ENCODE measurements at regions not wholly inside any gene's neighbourhood (a gene's known extent, or its start where the extent isn't known, plus 50 kb on each side); places are given as distances from the start of the nearest gene placed in this dataset.

- Mint-ChIP-seq H3K4me3 (no peak overlapping the region), H3K27ac (no peak overlapping the region; a peak in 1 of 7 replicates), H3K36me3 (ENCODE audit: insufficient read depth in 1 of 3, low read depth in 3 of 3) (no peaks in the 10 kb centered on the region; a peak in 1 of 7 replicates), H3K9me3 (no peaks in the 10 kb centered on the region), H3K4me1 (peaks cover 3 to 8% of the 10 kb centered on the region in 2 experiments; a peak in 3 of 4 replicates), H3K27me3 (ENCODE audit: low read depth) (no peaks in the 10 kb centered on the region; the same call in 1 of the 2 replicates)
- H2BK5ac ChIP-seq (ENCODE audit: insufficient read length, low read length): no peak overlapping the region
- no peak overlapping the region for H2BK12ac ChIP-seq (ENCODE audit: insufficient read length, low read depth, low read length)
- H3K56ac ChIP-seq (ENCODE audit: insufficient read length, low read depth, low read length): no peak overlapping the region
- H2AK5ac ChIP-seq (ENCODE audit: insufficient read length, low read length): no peak overlapping the region
- H3K27ac ChIP-seq (ENCODE audit: insufficient read length, low read depth, low read length): no peak overlapping the region
- H3K14ac ChIP-seq (ENCODE audit: insufficient read depth, low read length): no peak overlapping the region
- H3T11ph ChIP-seq (ENCODE audit: low read length): no peak overlapping the region
- no peak overlapping the region for H4K8ac ChIP-seq (replicated peaks; ENCODE audit: insufficient read length, low read depth, low read length)
- no peak overlapping the region for H2BK20ac ChIP-seq (ENCODE audit: low read depth, low read length, poor library complexity, severe bottlenecking)
- no CpG with 5 or more reads among the region's 9 CpGs for WGBS (ENCODE audit: extremely low coverage, insufficient read length, low lambda C conversion rate)
- no peaks in the 10 kb centered on the region for H3K79me2 ChIP-seq (ENCODE audit: insufficient read depth, low read length)
- H3K9ac ChIP-seq (ENCODE audit: extremely low read depth, insufficient read length, low read length): no peak overlapping the region
- H3K79me1 ChIP-seq (ENCODE audit: insufficient read depth, low read depth, low read length, poor library complexity, severe bottlenecking): no peaks in the 10 kb centered on the region
- no peak overlapping the region for H2AFZ ChIP-seq (ENCODE audit: low read length)
- no peaks in the 10 kb centered on the region for H3K4me1 ChIP-seq (ENCODE audit: insufficient read depth, low read length)
- no peak overlapping the region for H4K91ac ChIP-seq (ENCODE audit: insufficient read length, low read depth, low read length)
- no peak for DNase-seq
- H4K20me1 ChIP-seq (ENCODE audit: control insufficient read depth, insufficient read depth, insufficient read length): no peaks in the 10 kb centered on the region
- no peaks in the 10 kb centered on the region for H3K23me2 ChIP-seq (ENCODE audit: insufficient read length, low read depth, low read length, poor library complexity, severe bottlenecking)
- H3K18ac ChIP-seq (ENCODE audit: insufficient read length, low read depth, low read length): no peak overlapping the region
- H4K5ac ChIP-seq (ENCODE audit: insufficient read length, low read depth, low read length): no peak overlapping the region
- no peaks in the 10 kb centered on the region for H3K27me3 ChIP-seq (ENCODE audit: insufficient read depth, low read length)
- H3K9me3 ChIP-seq (ENCODE audit: control insufficient read depth, low read depth, low read length): no peaks in the 10 kb centered on the region
- H2BK120ac ChIP-seq (ENCODE audit: low read depth, low read length, poor library complexity, severe bottlenecking): no peak overlapping the region
- H3K4ac ChIP-seq (ENCODE audit: low read depth, low read length): no peak overlapping the region
- no peak overlapping the region for H3K4me2 ChIP-seq (ENCODE audit: insufficient read depth, insufficient read length, low read length)
- TF ChIP-seq CTCF (conservative IDR thresholded peaks at IDR 0.05): no peak
- no peak overlapping the region for H2BK15ac ChIP-seq (ENCODE audit: low read depth, low read length)
- H3K23ac ChIP-seq (ENCODE audit: insufficient read length, low read depth, low read length): no peak overlapping the region
These were observed 244.9 kb upstream of the KLF4 start for GRCh38 chr9:107734256-107735013.
